ENCODE measurements at regions not wholly inside any gene's neighbourhood (a gene's known extent, or its start where the extent isn't known, plus 50 kb on each side); places are given as distances from the start of the nearest gene placed in this dataset.

- TF ChIP-seq EZH2 (IDR thresholded peaks at IDR 0.05; ENCODE audit: insufficient read depth, poor library complexity, severe bottlenecking) (no peak), EZH2phosphoT487 (IDR thresholded peaks at IDR 0.05; ENCODE audit: insufficient read depth, low read depth) (no peak)
Observed at GRCh38 chr13:44240611-44241145, 132.9 kb upstream of the SERP2 start.

Data from GM23248 (cell line).